ENCODE measurements at regions not wholly inside any gene's neighbourhood (a gene's known extent, or its start where the extent isn't known, plus 50 kb on each side); places are given as distances from the start of the nearest gene placed in this dataset.

DNA sequence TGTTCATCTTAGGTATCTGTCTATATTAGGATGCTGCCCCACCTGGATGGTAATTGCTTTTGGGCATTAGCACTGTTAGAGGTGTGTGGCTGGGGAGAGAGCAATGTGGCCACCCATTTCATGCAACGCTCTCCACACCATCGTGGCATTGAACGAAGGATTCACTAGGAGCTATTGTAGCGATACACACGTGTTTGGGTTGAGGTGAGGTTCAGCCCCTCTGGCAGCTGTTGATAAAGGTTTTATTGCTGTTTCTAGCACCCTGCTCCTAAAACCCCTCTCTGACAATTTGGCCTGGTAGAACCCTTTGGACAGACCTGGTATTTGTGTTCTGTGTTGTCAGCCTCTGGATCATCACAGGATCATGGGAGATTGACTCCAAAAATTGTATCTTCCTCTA, 280.9 kb downstream of the PRL start:
- no peak overlapping the region for H3K4me3 Mint-ChIP-seq
- ChIA-PET CTCF (no interaction called here), POLR2A (no interaction called here)
- DNase-seq, result no peak
- no peak overlapping the region for H3K27ac Mint-ChIP-seq
- no peaks in the 10 kb centered on the region for H3K36me3 Mint-ChIP-seq (ENCODE audit: low read depth)
- H3K4me1 Mint-ChIP-seq, result no peaks in the 10 kb centered on the region
- no peaks in the 10 kb centered on the region for H3K27me3 Mint-ChIP-seq
- peaks cover 5% of the 10 kb centered on the region for H3K9me3 Mint-ChIP-seq

DNA sequence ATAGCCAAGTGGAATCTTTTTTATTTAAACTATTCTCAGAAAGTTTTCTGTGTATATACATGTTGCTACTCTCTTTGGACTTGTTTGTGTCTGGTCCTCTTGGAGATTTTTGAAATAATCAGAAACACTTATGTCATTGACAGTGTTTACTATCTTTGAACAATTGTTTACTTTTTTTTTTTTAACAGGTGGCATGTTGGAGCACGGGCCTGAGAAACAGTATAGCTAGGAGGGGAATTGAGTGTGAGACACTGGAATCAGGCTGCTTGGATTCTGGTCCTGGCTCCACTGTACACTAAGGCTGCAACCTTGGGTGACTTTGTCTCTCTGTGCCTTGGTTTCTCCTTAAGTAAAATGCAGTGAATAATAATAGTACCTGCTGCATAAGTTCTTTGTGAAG, 279.6 kb downstream of the PRL start:
- POLR2A ChIA-PET, result no interaction called here
- DNase-seq, result no peak
- Mint-ChIP-seq H3K9me3 (peaks cover 5% of the 10 kb centered on the region), H3K27ac (no peak overlapping the region), H3K36me3 (ENCODE audit: low read depth) (no peaks in the 10 kb centered on the region), H3K4me3 (no peak overlapping the region), H3K27me3 (no peaks in the 10 kb centered on the region), H3K4me1 (no peaks in the 10 kb centered on the region)
- CTCF ChIA-PET, result no interaction called here

DNA sequence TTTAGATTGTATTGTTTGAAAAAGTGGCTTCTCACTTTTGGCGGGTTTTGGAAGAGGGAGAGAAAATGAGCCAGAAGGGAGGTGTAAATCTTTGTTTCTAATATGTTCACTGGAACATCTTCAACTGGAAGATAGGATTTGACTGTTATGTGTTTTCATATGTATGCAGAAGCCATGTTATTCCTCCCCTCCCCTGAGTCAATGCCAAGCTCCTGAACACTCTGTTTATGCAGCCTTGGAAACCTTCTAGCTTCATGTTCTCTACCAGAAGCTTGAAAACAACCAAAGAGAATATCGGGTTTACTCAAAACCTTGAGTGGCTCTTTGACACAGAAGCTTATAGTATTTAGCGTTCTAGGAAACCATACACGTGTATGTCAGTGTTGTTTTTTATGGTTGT, 279.1 kb downstream of the PRL start:
- ChIA-PET POLR2A (no interaction called here), CTCF (no interaction called here)
- Mint-ChIP-seq H3K4me3 (no peak overlapping the region), H3K27ac (no peak overlapping the region), H3K4me1 (no peaks in the 10 kb centered on the region), H3K9me3 (peaks cover 5% of the 10 kb centered on the region), H3K36me3 (ENCODE audit: low read depth) (no peaks in the 10 kb centered on the region), H3K27me3 (no peaks in the 10 kb centered on the region)
- DNase-seq, result no peak

DNA sequence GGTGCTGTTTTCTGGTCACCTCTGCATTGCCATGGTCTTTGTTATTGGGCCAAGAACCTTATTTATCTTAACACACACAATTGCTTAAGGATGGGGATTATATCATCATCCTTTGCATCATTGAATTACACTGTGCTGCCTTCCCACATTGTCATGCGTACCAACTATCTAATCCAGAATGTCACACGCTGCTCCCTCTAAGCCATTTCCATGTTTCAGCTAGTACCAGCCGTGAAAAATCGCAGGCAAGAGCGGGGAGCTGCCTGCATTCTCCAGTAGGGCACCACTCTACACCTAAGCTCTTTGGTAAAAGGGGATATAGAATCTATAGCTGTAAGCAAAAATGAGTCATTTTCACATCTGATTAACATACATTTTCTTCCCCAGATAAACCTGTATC, 277.0 kb downstream of the PRL start:
- Mint-ChIP-seq H3K36me3 (ENCODE audit: low read depth) (no peaks in the 10 kb centered on the region), H3K27me3 (no peaks in the 10 kb centered on the region), H3K4me3 (no peak overlapping the region), H3K27ac (no peak overlapping the region), H3K9me3 (no peaks in the 10 kb centered on the region), H3K4me1 (no peaks in the 10 kb centered on the region)
- POLR2A ChIA-PET, result no interaction called here
- CTCF ChIA-PET, result no interaction called here
- no peak for DNase-seq

DNA sequence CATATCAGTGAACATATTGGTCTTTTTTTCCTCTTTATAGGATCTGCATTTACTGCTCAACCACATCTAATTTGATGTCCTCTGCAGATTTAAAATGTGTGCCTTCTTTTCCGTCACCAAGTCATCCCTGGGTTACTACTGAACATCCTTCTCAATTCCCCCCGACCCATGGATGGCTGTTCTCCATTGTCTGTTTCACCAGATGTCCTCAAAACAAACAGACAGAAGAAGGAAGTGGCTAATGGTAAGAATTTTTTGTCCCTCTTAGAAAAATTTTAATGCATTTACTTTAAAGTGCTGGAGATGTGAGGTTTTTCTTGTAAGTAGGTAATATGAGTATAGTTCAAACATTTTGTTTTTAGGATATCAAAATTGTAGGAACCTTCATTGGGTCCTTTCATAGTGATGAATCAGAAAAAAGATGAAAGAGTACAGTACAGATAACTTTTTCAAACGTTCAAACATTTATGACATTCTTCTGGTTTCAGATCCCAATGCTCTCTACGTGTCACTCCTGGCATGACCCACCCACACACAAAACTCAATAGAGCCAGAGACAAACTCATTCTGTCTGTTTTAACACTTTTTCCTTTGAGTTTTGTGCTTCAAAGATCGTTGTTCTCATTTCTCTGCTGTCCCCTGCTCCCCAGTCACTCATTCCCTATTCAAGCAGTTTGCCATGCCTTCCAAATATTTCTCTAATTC, 276.4 kb downstream of the PRL start:
- ChIA-PET CTCF (no interaction called here), POLR2A (no interaction called here)
- H3K4me3 Mint-ChIP-seq, result no peak overlapping the region
- no peaks in the 10 kb centered on the region for H3K36me3 Mint-ChIP-seq (ENCODE audit: low read depth)
- H3K9me3 Mint-ChIP-seq, result no peaks in the 10 kb centered on the region
- no peaks in the 10 kb centered on the region for H3K27me3 Mint-ChIP-seq
- no peak for DNase-seq
- H3K4me1 Mint-ChIP-seq, result no peaks in the 10 kb centered on the region
- no peak overlapping the region for H3K27ac Mint-ChIP-seq

DNA sequence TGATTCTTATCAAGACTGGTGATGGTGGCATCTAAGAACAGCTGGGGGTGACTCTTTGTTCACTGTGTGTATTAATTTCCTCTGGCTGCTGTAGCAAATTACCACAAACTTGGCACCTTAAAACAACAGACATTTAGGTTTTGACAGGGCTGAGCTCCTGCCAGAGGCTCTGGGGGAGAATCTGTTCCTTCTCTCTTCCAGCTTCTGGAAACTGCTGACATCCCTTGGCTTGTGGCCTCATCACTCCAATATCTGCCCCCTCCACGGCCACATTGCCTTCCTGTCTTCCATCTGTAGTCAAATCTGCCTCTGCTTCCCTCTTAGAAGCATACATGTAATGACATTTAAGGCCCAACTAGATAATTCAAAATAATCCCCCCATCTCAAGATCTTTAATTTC, 274.9 kb downstream of the PRL start:
- no peak overlapping the region for H3K4me3 Mint-ChIP-seq
- DNase-seq, result no peak
- no peaks in the 10 kb centered on the region for H3K4me1 Mint-ChIP-seq
- H3K36me3 Mint-ChIP-seq (ENCODE audit: low read depth), result no peaks in the 10 kb centered on the region
- H3K27ac Mint-ChIP-seq, result no peak overlapping the region
- CTCF ChIA-PET, result interaction anchor here (0.7 kb wide), 1 partner anchor 27 kb away, joined by 3 read pairs; no protein-coding TSS in a partner anchor
- no peaks in the 10 kb centered on the region for H3K27me3 Mint-ChIP-seq
- no peaks in the 10 kb centered on the region for H3K9me3 Mint-ChIP-seq
- POLR2A ChIA-PET, result no interaction called here

DNA sequence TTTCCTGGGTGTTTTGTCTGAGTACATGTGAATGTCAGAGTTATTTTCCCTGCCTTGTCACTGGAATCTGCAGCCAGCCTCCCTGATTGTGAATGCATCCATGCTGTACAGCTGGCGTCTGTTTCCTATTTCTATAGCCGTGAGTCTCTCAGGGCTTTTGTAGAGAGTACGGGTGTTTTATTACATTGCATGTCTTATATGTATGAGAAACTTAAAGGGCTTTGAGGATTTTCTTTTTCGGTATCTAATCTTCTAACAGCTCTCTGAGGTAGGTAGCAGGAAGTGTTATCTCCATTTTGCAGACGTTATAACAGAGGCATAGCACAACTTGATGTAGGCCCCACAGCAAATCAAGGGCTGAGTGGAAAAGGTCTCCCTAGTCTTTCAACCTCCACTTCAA, 272.9 kb downstream of the PRL start:
- ChIA-PET POLR2A (no interaction called here), CTCF (no interaction called here)
- H3K36me3 Mint-ChIP-seq (ENCODE audit: low read depth), result no peaks in the 10 kb centered on the region
- DNase-seq, result no peak
- H3K9me3 Mint-ChIP-seq, result no peaks in the 10 kb centered on the region
- no peak overlapping the region for H3K27ac Mint-ChIP-seq
- H3K4me3 Mint-ChIP-seq, result no peak overlapping the region
- H3K27me3 Mint-ChIP-seq, result no peaks in the 10 kb centered on the region
- H3K4me1 Mint-ChIP-seq, result no peaks in the 10 kb centered on the region

DNA sequence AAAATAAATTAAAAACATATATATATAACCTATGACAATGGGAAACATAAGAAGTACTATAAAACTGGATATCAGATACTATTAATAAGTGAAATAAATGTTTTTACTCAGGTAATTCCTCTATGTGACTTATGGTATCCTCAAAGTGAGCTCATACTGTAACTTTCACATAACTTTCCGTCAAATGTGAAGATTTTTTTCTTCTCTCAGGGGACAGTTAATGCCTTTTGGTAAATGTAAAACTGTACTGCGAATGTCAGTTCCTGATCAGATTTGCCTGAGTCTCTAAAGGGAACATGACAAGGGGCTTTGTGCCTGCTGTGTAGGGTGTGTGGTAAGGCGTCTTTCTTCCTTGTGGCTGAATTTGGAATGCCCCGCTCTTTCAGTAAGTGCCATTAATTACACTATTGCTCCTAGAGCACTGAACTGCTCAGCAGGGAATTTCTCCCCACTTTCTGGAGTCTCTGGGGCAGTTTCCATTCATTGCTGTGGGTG, 271.8 kb downstream of the PRL start:
- POLR2A ChIA-PET, result no interaction called here
- DNase-seq, result no peak
- H3K27ac Mint-ChIP-seq, result no peak overlapping the region
- no peaks in the 10 kb centered on the region for H3K4me1 Mint-ChIP-seq
- CTCF ChIA-PET, result no interaction called here
- no peaks in the 10 kb centered on the region for H3K36me3 Mint-ChIP-seq (ENCODE audit: low read depth)
- no peak overlapping the region for H3K4me3 Mint-ChIP-seq
- H3K27me3 Mint-ChIP-seq, result no peaks in the 10 kb centered on the region
- no peaks in the 10 kb centered on the region for H3K9me3 Mint-ChIP-seq

DNA sequence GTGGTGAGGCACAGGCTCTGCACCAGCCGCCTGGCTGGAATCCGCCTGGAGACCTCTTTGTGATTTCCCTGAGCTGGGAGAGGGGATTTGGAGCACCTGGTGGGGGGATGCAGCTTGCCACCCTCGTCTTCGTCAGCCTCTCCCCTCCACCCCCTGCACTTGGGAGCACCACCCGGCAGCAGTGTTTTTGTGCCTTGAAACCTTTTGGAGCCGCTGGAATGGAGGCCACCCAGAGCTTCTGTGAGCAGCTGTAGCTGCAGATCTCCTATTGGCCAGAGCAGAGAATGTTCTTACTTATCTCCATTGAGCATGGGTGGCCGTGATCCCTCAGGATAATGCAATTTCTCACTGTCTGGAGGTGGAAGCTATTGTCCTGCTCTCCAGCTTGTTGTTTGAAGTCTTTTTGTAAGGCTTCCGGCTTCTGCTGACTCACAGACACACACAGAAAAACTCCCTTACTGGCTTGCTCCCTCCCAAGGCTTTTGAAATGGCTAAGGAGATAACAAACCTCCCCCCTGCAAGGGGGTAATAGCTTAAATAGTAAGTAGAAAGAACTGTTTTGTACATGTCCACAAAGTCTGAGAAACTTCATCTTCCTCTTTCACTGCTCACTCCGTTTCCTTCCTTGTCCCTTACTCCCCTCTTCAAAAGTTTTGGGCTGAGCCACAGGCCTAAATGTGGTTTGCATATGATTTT, 271.2 kb downstream of the PRL start:
- Mint-ChIP-seq H3K4me1 (no peaks in the 10 kb centered on the region), H3K27me3 (no peaks in the 10 kb centered on the region), H3K36me3 (ENCODE audit: low read depth) (no peaks in the 10 kb centered on the region), H3K27ac (no peak overlapping the region), H3K4me3 (no peak overlapping the region), H3K9me3 (no peaks in the 10 kb centered on the region)
- ChIA-PET CTCF (no interaction called here), POLR2A (no interaction called here)
- no peak for DNase-seq

DNA sequence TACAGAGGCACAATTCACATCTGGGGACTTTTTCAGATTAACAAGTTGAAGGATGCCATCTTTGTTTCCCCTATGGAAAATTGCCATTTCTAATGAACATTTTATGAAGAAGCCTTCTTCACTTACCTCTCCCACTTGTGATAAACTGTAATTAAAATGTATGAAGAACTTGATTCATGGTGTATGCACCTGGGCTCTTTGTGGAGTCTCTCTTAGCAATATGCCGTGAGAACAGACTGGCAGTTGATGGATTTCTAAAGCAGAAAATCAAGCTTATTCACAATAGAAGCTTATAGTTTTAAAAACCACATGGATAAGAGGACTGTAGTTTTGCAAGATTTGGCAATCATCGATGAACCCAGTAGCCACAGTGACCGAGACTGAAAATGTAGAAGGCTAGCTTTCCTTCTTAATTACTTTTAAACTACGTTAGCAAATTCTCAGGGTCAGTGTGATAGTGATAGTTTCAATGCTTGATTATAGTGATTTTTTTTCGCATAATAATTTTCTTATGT, 270.6 kb downstream of the PRL start:
- Mint-ChIP-seq H3K9me3 (no peaks in the 10 kb centered on the region), H3K36me3 (ENCODE audit: low read depth) (no peaks in the 10 kb centered on the region), H3K27me3 (no peaks in the 10 kb centered on the region), H3K4me3 (no peak overlapping the region), H3K27ac (no peak overlapping the region), H3K4me1 (no peaks in the 10 kb centered on the region)
- CTCF ChIA-PET, result no interaction called here
- DNase-seq, result no peak
- POLR2A ChIA-PET, result no interaction called here

DNA sequence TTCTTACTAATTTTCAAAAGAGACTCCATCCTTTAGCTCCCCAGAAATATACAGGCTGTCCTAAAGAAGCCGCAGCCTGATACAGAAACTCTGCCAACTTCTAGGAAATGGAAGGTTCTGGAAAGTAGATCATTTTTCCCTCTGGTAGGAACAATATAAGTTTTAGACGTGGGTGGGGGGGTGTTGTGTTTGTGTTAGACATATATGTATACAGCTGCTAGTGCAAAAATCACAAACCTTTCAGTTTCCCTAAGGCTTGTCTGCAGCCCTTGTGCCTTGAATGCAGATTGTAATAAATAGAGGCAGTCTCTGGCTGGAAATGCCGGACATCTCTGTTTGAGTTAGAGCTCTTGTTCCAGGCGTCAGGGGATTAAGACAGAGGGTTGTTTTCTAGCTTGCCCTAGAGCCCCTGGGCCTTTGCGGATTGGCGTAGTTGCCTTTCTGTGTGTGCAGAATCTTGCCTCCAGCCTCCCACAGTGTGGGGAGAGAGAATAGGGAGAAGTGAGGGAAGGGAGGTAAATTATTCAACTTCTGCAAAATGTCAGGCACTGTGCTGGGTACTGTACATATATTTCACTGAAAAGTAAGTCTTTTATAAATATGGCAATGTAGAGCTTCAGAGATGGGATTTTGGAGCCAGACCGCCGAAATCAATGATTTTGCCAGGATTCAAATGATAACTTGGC, 269.7 kb downstream of the PRL start:
- Mint-ChIP-seq H3K9me3 (no peaks in the 10 kb centered on the region), H3K27ac (no peak overlapping the region), H3K27me3 (no peaks in the 10 kb centered on the region), H3K4me3 (no peak overlapping the region), H3K4me1 (no peaks in the 10 kb centered on the region), H3K36me3 (ENCODE audit: low read depth) (no peaks in the 10 kb centered on the region)
- POLR2A ChIA-PET, result no interaction called here
- CTCF ChIA-PET, result no interaction called here
- no peak for DNase-seq

DNA sequence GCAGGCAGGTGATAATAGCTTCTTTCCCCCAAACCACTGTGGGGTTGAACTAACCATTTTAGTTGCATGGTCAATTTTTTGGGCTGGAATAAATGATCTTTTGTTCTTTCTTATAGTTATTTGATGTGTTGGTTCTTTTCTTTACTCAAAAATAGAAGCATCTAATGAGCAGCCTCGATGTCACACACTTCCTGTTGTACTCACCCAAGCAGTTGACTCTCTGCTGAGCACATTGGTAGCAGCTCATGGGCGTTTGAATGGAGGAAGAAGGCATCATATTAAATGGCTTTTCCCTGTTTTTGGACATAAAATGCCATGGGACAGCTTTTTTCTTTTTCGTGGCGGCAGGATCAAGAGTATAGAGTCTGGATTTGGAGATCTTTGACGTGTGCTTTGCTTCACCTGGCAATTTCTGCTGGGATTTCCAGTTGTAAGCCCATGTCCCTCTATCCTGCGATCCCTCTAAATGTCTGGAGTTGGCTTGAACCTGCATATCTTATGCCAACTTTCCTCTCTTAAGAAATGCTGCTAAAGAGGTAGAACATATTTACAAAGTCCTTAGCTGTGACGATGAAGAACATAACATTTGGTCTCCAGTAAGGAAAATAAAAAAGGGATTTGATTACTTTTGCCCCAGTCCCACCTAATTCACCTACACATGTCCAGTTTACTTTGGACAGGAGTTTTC, 268.3 kb downstream of the PRL start:
- H3K9me3 Mint-ChIP-seq, result peaks cover 4% of the 10 kb centered on the region
- H3K27ac Mint-ChIP-seq, result no peak overlapping the region
- no peaks in the 10 kb centered on the region for H3K4me1 Mint-ChIP-seq
- no peak overlapping the region for H3K4me3 Mint-ChIP-seq
- H3K27me3 Mint-ChIP-seq, result no peaks in the 10 kb centered on the region
- no peaks in the 10 kb centered on the region for H3K36me3 Mint-ChIP-seq (ENCODE audit: low read depth)
- POLR2A ChIA-PET, result no interaction called here
- CTCF ChIA-PET, result interaction anchor here (1.1 kb wide), 1 partner anchor 21 kb away, joined by 3 read pairs; no protein-coding TSS in a partner anchor
- DNase-seq, result no peak

DNA sequence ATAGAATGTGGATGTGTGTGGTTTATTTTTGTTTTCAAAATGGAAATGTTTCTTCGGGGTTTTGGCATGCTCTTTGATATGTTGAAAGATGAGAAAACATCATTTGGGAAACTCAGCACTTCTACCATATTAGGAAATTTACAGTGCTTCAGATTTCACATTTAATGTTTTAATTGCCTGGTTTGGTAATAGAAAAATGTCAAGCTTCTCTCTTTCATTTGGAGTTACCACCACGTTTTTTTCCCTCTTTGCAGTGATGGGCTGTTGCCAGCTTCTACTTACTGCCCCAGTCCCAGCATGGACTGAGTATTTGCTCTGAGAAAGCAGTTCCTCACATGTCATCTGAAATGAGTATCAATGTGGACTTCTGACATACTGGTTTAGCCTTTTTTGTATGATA, 267.7 kb downstream of the PRL start:
- no peaks in the 10 kb centered on the region for H3K4me1 Mint-ChIP-seq
- DNase-seq, result no peak
- POLR2A ChIA-PET, result no interaction called here
- H3K27me3 Mint-ChIP-seq, result no peaks in the 10 kb centered on the region
- H3K4me3 Mint-ChIP-seq, result no peak overlapping the region
- H3K27ac Mint-ChIP-seq, result no peak overlapping the region
- peaks cover 7% of the 10 kb centered on the region for H3K9me3 Mint-ChIP-seq
- CTCF ChIA-PET, result interaction anchor here (1.1 kb wide), 1 partner anchor 21 kb away, joined by 3 read pairs; no protein-coding TSS in a partner anchor
- H3K36me3 Mint-ChIP-seq (ENCODE audit: low read depth), result no peaks in the 10 kb centered on the region

Data from activated CD4-positive, alpha-beta memory T cell treated with anti-CD3 and anti-CD28 coated beads, Interleukin-2, amount 10 ng/mL, durations not matched to agents 7 days and 5 days (primary cell).